Keratinocyte (primary cell): ENCODE measurements at regions not wholly inside any gene's neighbourhood (a gene's known extent, or its start where the extent isn't known, plus 50 kb on each side); places are given as distances from the start of the nearest gene placed in this dataset.

Experiments
- DNase-seq: peaks from one replicate; pipeline ENCODE4 v3.0.0-alpha.2; 2011; ENCODE audit warnings: low read depth, missing footprints, low spot score
- FAIRE-seq: peaks from 2 replicates; lab custom pipeline; 2011; peaks lifted over from hg19 to GRCh38; lab: Jason Lieb, UNC
- H2AFZ ChIP-seq: 2 replicates; pipeline ENCODE4 v1.6.0; 2012; ENCODE audit warnings: low read length, control low read depth, inconsistent platforms; ENCODE audit not compliant: control insufficient read depth
- H3K27ac ChIP-seq: 2 replicates; pipeline ENCODE4 v1.5.1; 2011; ENCODE audit warnings: low read length; ENCODE audit not compliant: control insufficient read depth, insufficient read depth
- H3K27me3 ChIP-seq: 3 replicates; pipeline ENCODE4 v1.6.0; 2011; ENCODE audit warnings: low read length; ENCODE audit not compliant: control insufficient read depth, insufficient read depth; ENCODE audit errors: extremely low read depth
- H3K36me3 ChIP-seq, 2 experiments: 2 replicates in 1 of 2; 3 replicates in 1 of 2; pipeline ENCODE4 v1.5.1; 2011; ENCODE audit warnings: low read length in 2 of 2, mild to moderate bottlenecking in 1 of 2; ENCODE audit not compliant: control insufficient read depth in 2 of 2, insufficient read depth in 2 of 2; ENCODE audit errors: extremely low read depth in 1 of 2
- H3K4me1 ChIP-seq: 3 replicates; pipeline ENCODE4 v1.5.1; 2011; ENCODE audit warnings: low read length; ENCODE audit not compliant: control insufficient read depth, insufficient read depth; ENCODE audit errors: extremely low read depth
- H3K4me2 ChIP-seq: 3 replicates; pipeline ENCODE4 v1.6.0; 2011; ENCODE audit warnings: low read depth, low read length; ENCODE audit not compliant: control insufficient read depth, insufficient read depth; ENCODE audit errors: extremely low read depth
- H3K4me3 ChIP-seq, 3 experiments: fragments of 200-600 bp in 1 of 3; sonication (generic) in 1 of 3; 2 replicates in 2 of 3; 3 replicates in 1 of 3; pipeline ENCODE4 v1.5.1; 2011 to 2016; ENCODE audit warnings: low read length in 3 of 3, mild to moderate bottlenecking in 3 of 3, control low read depth in 2 of 3, inconsistent platforms in 1 of 3, low read depth in 1 of 3, mixed read lengths in 1 of 3, mixed run types in 1 of 3, moderate library complexity in 1 of 3; ENCODE audit not compliant: control insufficient read depth in 2 of 3, insufficient read depth in 2 of 3; ENCODE audit errors: extremely low read depth in 1 of 3
- H3K79me2 ChIP-seq: 2 replicates; pipeline ENCODE4 v1.6.0; 2012; ENCODE audit warnings: low read length; ENCODE audit not compliant: control insufficient read depth, insufficient read depth
- H3K9ac ChIP-seq: 3 replicates; pipeline ENCODE4 v1.6.0; 2011; ENCODE audit warnings: low read length; ENCODE audit not compliant: control insufficient read depth, insufficient read depth; ENCODE audit errors: extremely low read depth
- H3K9me1 ChIP-seq: 3 replicates; pipeline ENCODE4 v1.6.0; 2011; ENCODE audit warnings: low read length; ENCODE audit not compliant: control insufficient read depth, insufficient read depth; ENCODE audit errors: extremely low read depth
- H3K9me3 ChIP-seq: 2 replicates; pipeline ENCODE4 v1.5.1; 2012; ENCODE audit warnings: low read depth, low read length; ENCODE audit not compliant: control insufficient read depth
- H4K20me1 ChIP-seq: 3 replicates; pipeline ENCODE4 v1.6.0; 2011; ENCODE audit warnings: low read length; ENCODE audit not compliant: control insufficient read depth, insufficient read depth; ENCODE audit errors: extremely low read depth
- CTCF ChIP-seq, 3 experiments: IDR thresholded peaks in 1 of 3; conservative IDR thresholded peaks in 1 of 3; optimal IDR thresholded peaks in 1 of 3; 2 replicates in 2 of 3; 3 replicates in 1 of 3; pipeline versions ENCODE3 to v1.5.1; 2011; ENCODE audit warnings: low read length in 3 of 3, mild to moderate bottlenecking in 3 of 3, moderate library complexity in 2 of 3, control low read depth in 1 of 3, inconsistent platforms in 1 of 3; ENCODE audit not compliant: insufficient read depth in 2 of 3; ENCODE audit errors: extremely low read depth in 1 of 3
- EZH2 ChIP-seq: IDR thresholded peaks from one replicate; pipeline ENCODE4 v1.6.1; 2012; ENCODE audit warnings: inconsistent platforms, mild to moderate bottlenecking, low read length, moderate library complexity
- dilution Hi-C: fragments of 300-500 bp; cut with MboI; formaldehyde crosslinking; loops from one replicate; pipeline ENCODE4 v1.7.0; 2020; ENCODE audit warnings: low sequenced_read_pairs; ENCODE audit not compliant: extremely low pct_ligation_motif_present

- no peaks in the 10 kb centered on the region for H3K9me3 ChIP-seq
- no peak for FAIRE-seq
- DNase-seq, result no peak
- TF ChIP-seq CTCF (optimal IDR thresholded peaks at IDR 0.05 in 1 of 3, IDR thresholded peaks at IDR 0.05 in 1 of 3, conservative IDR thresholded peaks at IDR 0.05 in 1 of 3; ENCODE audit: extremely low read depth in 1 of 3, insufficient read depth in 2 of 3, low read length in 3 of 3), result no peak
- no peak for TF ChIP-seq EZH2
- no peaks in the 10 kb centered on the region for H3K27me3 ChIP-seq
- no peak overlapping the region for H3K4me2 ChIP-seq
- H3K79me2 ChIP-seq, result no peaks in the 10 kb centered on the region
- dilution Hi-C loops, result no loop called here
- no peak overlapping the region for H2AFZ ChIP-seq
- no peaks in the 10 kb centered on the region for H3K36me3 ChIP-seq
- H3K27ac ChIP-seq, result no peak overlapping the region
- H3K4me1 ChIP-seq, result no peaks in the 10 kb centered on the region
- H4K20me1 ChIP-seq, result no peaks in the 10 kb centered on the region
- no peak overlapping the region for H3K9ac ChIP-seq
- no peak overlapping the region for H3K4me3 ChIP-seq
- no peaks in the 10 kb centered on the region for H3K9me1 ChIP-seq
Observed at GRCh38 chr13:105740739-105741138, 794.7 kb downstream of the EFNB2 start.

GRCh38 chr13:105737688-105738087 lies 797.8 kb downstream of the EFNB2 start:
- no peaks in the 10 kb centered on the region for H3K27me3 ChIP-seq
- no peak for TF ChIP-seq EZH2
- TF ChIP-seq CTCF (optimal IDR thresholded peaks at IDR 0.05 in 1 of 3, IDR thresholded peaks at IDR 0.05 in 1 of 3, conservative IDR thresholded peaks at IDR 0.05 in 1 of 3; ENCODE audit: extremely low read depth in 1 of 3, insufficient read depth in 2 of 3, low read length in 3 of 3), result no peak
- H3K27ac ChIP-seq, result no peak overlapping the region
- no peak overlapping the region for H3K4me2 ChIP-seq
- no peaks in the 10 kb centered on the region for H3K9me1 ChIP-seq
- H3K9me3 ChIP-seq, result no peaks in the 10 kb centered on the region
- H3K9ac ChIP-seq, result no peak overlapping the region
- no peaks in the 10 kb centered on the region for H3K36me3 ChIP-seq
- H3K4me1 ChIP-seq, result no peaks in the 10 kb centered on the region
- no peaks in the 10 kb centered on the region for H3K79me2 ChIP-seq
- dilution Hi-C loops, result no loop called here
- H2AFZ ChIP-seq, result no peak overlapping the region
- DNase-seq (no peak), FAIRE-seq (no peak)
- no peak overlapping the region for H3K4me3 ChIP-seq
- no peaks in the 10 kb centered on the region for H4K20me1 ChIP-seq
